Adrenal gland (tissue), 5 donors: ENCODE measurements at regions not wholly inside any gene's neighbourhood (a gene's known extent, or its start where the extent isn't known, plus 50 kb on each side); places are given as distances from the start of the nearest gene placed in this dataset.

Experiments used
- POLR2A ChIP-seq, 2 donors: fragments of 450-650 bp; IDR thresholded peaks; one replicate each; pipeline ENCODE4 v1.6.1; 2017; ENCODE audit warnings: antibody characterized with exemption in 2 of 2, mild to moderate bottlenecking in 2 of 2, moderate library complexity in 1 of 2
- TF ChIP-seq, protein P1 (sequence below), 6 experiments: fragments of 450-650 bp in 4 of 6; fragments of 200-600 bp in 2 of 6; sonication (generic) in 1 of 6; IDR thresholded peaks; 1 replicate in 5 of 6; 2 replicates in 1 of 6; pipeline versions ENCODE4 v1.5.1 to v1.8.0; 2016 to 2021; ENCODE audit warnings: antibody characterized with exemption in 6 of 6, mild to moderate bottlenecking in 2 of 6, moderate library complexity in 1 of 6
- donor health status: DM: no; HTN: no; CAD: no.

DNA sequence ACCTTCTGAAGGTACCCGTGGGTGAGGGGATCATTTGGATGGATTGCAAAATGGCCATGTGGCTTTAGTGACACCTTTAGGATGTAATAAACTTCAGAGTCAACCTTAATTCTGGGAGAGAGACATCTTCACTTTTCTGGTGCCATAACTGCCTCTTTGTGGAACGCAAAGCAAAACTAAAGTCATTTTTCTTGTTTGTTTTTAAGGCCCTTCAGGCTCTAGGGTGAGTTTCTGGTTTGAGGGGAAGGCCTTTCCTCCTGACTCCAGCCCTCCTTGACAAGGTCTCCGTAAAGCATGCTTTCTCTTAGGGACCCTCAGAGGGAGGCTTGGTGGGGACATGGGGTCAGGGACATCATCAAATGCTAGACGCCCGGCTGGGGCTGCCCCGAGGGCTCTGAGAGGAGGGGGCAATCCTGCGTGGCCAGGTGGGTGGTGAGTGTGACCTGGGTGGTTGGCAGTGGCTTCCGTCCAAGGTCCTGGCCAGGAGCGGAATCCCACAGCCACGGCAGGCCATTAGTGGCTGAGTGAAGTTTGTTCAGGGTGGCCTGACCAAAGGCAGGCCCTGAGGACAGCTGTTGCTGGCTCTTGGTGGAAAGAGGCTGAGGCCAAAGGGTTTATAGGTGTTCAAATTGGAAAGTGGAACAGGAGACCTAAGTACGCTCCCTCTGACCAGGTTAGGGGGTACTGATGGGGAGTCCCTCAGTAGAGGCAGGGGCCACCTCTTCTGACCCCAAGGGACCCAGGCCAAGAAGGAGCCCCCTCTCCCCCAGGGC, 112.2 kb downstream of the METRNL start:
- TF ChIP-seq POLR2A (IDR thresholded peaks at IDR 0.05): no peak
- TF ChIP-seq, protein P1, sequence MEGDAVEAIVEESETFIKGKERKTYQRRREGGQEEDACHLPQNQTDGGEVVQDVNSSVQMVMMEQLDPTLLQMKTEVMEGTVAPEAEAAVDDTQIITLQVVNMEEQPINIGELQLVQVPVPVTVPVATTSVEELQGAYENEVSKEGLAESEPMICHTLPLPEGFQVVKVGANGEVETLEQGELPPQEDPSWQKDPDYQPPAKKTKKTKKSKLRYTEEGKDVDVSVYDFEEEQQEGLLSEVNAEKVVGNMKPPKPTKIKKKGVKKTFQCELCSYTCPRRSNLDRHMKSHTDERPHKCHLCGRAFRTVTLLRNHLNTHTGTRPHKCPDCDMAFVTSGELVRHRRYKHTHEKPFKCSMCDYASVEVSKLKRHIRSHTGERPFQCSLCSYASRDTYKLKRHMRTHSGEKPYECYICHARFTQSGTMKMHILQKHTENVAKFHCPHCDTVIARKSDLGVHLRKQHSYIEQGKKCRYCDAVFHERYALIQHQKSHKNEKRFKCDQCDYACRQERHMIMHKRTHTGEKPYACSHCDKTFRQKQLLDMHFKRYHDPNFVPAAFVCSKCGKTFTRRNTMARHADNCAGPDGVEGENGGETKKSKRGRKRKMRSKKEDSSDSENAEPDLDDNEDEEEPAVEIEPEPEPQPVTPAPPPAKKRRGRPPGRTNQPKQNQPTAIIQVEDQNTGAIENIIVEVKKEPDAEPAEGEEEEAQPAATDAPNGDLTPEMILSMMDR (IDR thresholded peaks at IDR 0.05): no peak
